ENCODE measurements at regions not wholly inside any gene's neighbourhood (a gene's known extent, or its start where the extent isn't known, plus 50 kb on each side); places are given as distances from the start of the nearest gene placed in this dataset.
A peak's percentile ranks its signal among the peaks of the same experiment; 100 is the strongest.

- no peak overlapping the region for H3K4me3 ChIP-seq (replicated peaks in 1 of 2; ENCODE audit: low read depth in 2 of 2, low read length in 2 of 2)
- no peak for TF ChIP-seq CTCF (IDR thresholded peaks at IDR 0.05; ENCODE audit: low read depth, low read length)
- no peak for DNase-seq (ENCODE audit: low read depth in 2 of 2)
Observed at GRCh38 chr5:74042559-74042958, 416.6 kb downstream of the ARHGEF28 start.

GRCh38 chr5:74041913-74042312, 415.9 kb downstream of the ARHGEF28 start:
- DNase-seq (ENCODE audit: low read depth in 2 of 2), result peak in 1 of 2 donors; percentile 15
- no peak overlapping the region for H3K4me3 ChIP-seq (replicated peaks in 1 of 2; ENCODE audit: low read depth in 2 of 2, low read length in 2 of 2)
- TF ChIP-seq CTCF (IDR thresholded peaks at IDR 0.05; ENCODE audit: low read depth, low read length), result no peak

- no peak for DNase-seq (ENCODE audit: low read depth in 2 of 2)
- no peak overlapping the region for H3K4me3 ChIP-seq (replicated peaks in 1 of 2; ENCODE audit: low read depth in 2 of 2, low read length in 2 of 2)
- TF ChIP-seq CTCF (IDR thresholded peaks at IDR 0.05; ENCODE audit: low read depth, low read length), result no peak
Observed at GRCh38 chr5:74040811-74041491, 415.0 kb downstream of the ARHGEF28 start.

- TF ChIP-seq CTCF (IDR thresholded peaks at IDR 0.05; ENCODE audit: low read depth, low read length), result no peak
- no peak overlapping the region for H3K4me3 ChIP-seq (replicated peaks in 1 of 2; ENCODE audit: low read depth in 2 of 2, low read length in 2 of 2)
- peak; percentile 72 to 74 for DNase-seq (ENCODE audit: low read depth in 2 of 2)
Observed at GRCh38 chr5:74040065-74040551, 414.1 kb downstream of the ARHGEF28 start.

GRCh38 chr5:74037321-74037720, 411.3 kb downstream of the ARHGEF28 start:
- no peak for DNase-seq (ENCODE audit: low read depth in 2 of 2)
- H3K4me3 ChIP-seq (replicated peaks in 1 of 2; ENCODE audit: low read depth in 2 of 2, low read length in 2 of 2), result no peak overlapping the region
- no peak for TF ChIP-seq CTCF (IDR thresholded peaks at IDR 0.05; ENCODE audit: low read depth, low read length)

GRCh38 chr5:74035521-74035937, 409.5 kb downstream of the ARHGEF28 start:
- no peak overlapping the region for H3K4me3 ChIP-seq (replicated peaks in 1 of 2; ENCODE audit: low read depth in 2 of 2, low read length in 2 of 2)
- peak; percentile 83 to 84 for DNase-seq (ENCODE audit: low read depth in 2 of 2)
- TF ChIP-seq CTCF (IDR thresholded peaks at IDR 0.05; ENCODE audit: low read depth, low read length), result peak; percentile 49

- DNase-seq (ENCODE audit: low read depth in 2 of 2), result peak; percentile 61 to 84
- no peak for TF ChIP-seq CTCF (IDR thresholded peaks at IDR 0.05; ENCODE audit: low read depth, low read length)
- no peak overlapping the region for H3K4me3 ChIP-seq (replicated peaks in 1 of 2; ENCODE audit: low read depth in 2 of 2, low read length in 2 of 2)
Observed at GRCh38 chr5:74034733-74035132, 408.7 kb downstream of the ARHGEF28 start.

All from cardiac fibroblast (primary cell).